ENCODE measurements at regions not wholly inside any gene's neighbourhood (a gene's known extent, or its start where the extent isn't known, plus 50 kb on each side); places are given as distances from the start of the nearest gene placed in this dataset.

DNA sequence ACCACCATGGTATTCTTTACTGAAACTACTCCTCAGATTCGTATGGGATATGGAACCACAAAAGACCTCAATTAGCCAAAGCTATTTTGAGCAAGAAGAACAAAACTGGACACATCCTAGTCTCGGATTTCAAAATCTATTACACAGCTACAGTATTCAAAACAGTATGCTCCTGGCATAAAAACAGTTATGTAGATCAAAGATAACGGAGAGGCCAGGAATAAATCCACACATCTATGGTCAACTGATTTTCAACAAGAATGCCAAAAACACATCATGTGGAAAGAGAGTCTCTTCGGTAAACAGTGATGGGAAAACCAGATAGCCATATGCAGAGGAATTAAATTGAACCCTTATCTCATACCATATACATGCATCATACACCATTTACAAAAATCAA lies 155.3 kb downstream of the SPCS3 start:
- Histone ChIP-seq H3K36me3 (ENCODE audit: control insufficient read depth, insufficient read depth, low read length) (no peaks in the 10 kb centered on the region), H3K4me3 (replicated peaks; ENCODE audit: low read depth, low read length) (no peak overlapping the region), H3K27me3 (replicated peaks; ENCODE audit: control insufficient read depth, insufficient read depth, low read length) (no peaks in the 10 kb centered on the region)
- no peak for TF ChIP-seq CTCF (IDR thresholded peaks at IDR 0.05; ENCODE audit: insufficient read depth, low read length, poor library complexity, severe bottlenecking)
- no peak for DNase-seq (ENCODE audit: extremely low read depth, insufficient read length)

- no peaks in the 10 kb centered on the region for H3K27me3 ChIP-seq (replicated peaks; ENCODE audit: control insufficient read depth, insufficient read depth, low read length)
- no peak overlapping the region for H3K4me3 ChIP-seq (replicated peaks; ENCODE audit: low read depth, low read length)
- H3K36me3 ChIP-seq (ENCODE audit: control insufficient read depth, insufficient read depth, low read length): no peaks in the 10 kb centered on the region
- DNase-seq (ENCODE audit: extremely low read depth, insufficient read length): no peak
- no peak for TF ChIP-seq CTCF (IDR thresholded peaks at IDR 0.05; ENCODE audit: insufficient read depth, low read length, poor library complexity, severe bottlenecking)
These were observed 158.3 kb downstream of the SPCS3 start for GRCh38 chr4:176478076-176478475.

GRCh38 chr4:176479767-176480166 lies 160.0 kb downstream of the SPCS3 start:
- no peaks in the 10 kb centered on the region for H3K27me3 ChIP-seq (replicated peaks; ENCODE audit: control insufficient read depth, insufficient read depth, low read length)
- DNase-seq (ENCODE audit: extremely low read depth, insufficient read length): no peak
- H3K4me3 ChIP-seq (replicated peaks; ENCODE audit: low read depth, low read length): no peak overlapping the region
- H3K36me3 ChIP-seq (ENCODE audit: control insufficient read depth, insufficient read depth, low read length): no peaks in the 10 kb centered on the region
- TF ChIP-seq CTCF (IDR thresholded peaks at IDR 0.05; ENCODE audit: insufficient read depth, low read length, poor library complexity, severe bottlenecking): no peak

GRCh38 chr4:176482972-176483371 lies 163.2 kb downstream of the SPCS3 start:
- H3K4me3 ChIP-seq (replicated peaks; ENCODE audit: low read depth, low read length): no peak overlapping the region
- no peak for DNase-seq (ENCODE audit: extremely low read depth, insufficient read length)
- H3K27me3 ChIP-seq (replicated peaks; ENCODE audit: control insufficient read depth, insufficient read depth, low read length): no peaks in the 10 kb centered on the region
- no peak for TF ChIP-seq CTCF (IDR thresholded peaks at IDR 0.05; ENCODE audit: insufficient read depth, low read length, poor library complexity, severe bottlenecking)
- no peaks in the 10 kb centered on the region for H3K36me3 ChIP-seq (ENCODE audit: control insufficient read depth, insufficient read depth, low read length)

DNA sequence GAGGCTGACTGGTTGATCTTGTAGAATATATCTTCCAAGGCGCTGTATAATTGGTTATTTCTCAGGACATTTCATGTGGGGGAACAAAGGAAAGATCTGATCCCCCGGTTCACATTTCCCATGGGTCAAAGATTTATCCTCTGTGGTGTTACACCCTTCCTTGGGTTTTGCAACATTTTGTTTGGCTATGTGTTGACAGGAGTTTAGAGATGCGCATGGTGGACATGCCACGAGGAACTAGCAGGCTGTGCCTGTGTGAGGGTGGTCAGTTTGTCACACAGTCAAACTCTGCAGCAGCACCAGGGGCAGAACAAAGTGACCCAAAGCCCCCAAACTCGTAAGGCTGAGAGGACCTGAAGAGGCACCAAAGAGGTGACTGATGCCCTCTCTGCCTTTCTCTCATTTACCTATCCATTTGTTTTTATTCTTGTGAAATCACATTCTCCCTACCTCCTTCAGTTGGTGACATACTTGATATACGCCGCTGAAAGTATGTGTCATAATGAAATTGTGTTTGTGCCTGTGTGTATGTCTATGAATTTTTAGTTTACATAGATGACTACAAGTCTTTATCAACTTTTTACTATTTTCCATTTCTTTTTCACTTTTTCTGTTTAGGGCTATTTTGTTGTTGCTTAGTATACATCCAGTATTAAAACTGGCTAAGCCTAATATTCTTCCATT lies 164.7 kb downstream of the SPCS3 start:
- no peak for DNase-seq (ENCODE audit: extremely low read depth, insufficient read length)
- Histone ChIP-seq H3K4me3 (replicated peaks; ENCODE audit: low read depth, low read length) (no peak overlapping the region), H3K27me3 (replicated peaks; ENCODE audit: control insufficient read depth, insufficient read depth, low read length) (no peaks in the 10 kb centered on the region), H3K36me3 (ENCODE audit: control insufficient read depth, insufficient read depth, low read length) (no peaks in the 10 kb centered on the region)
- TF ChIP-seq CTCF (IDR thresholded peaks at IDR 0.05; ENCODE audit: insufficient read depth, low read length, poor library complexity, severe bottlenecking): no peak

GRCh38 chr4:176489001-176489400 lies 169.2 kb downstream of the SPCS3 start:
- H3K36me3 ChIP-seq (ENCODE audit: control insufficient read depth, insufficient read depth, low read length): no peaks in the 10 kb centered on the region
- no peak for TF ChIP-seq CTCF (IDR thresholded peaks at IDR 0.05; ENCODE audit: insufficient read depth, low read length, poor library complexity, severe bottlenecking)
- no peak for DNase-seq (ENCODE audit: extremely low read depth, insufficient read length)
- no peak overlapping the region for H3K4me3 ChIP-seq (replicated peaks; ENCODE audit: low read depth, low read length)
- no peaks in the 10 kb centered on the region for H3K27me3 ChIP-seq (replicated peaks; ENCODE audit: control insufficient read depth, insufficient read depth, low read length)
